GM12878 (cell line): ENCODE measurements at regions not wholly inside any gene's neighbourhood (a gene's known extent, or its start where the extent isn't known, plus 50 kb on each side); places are given as distances from the start of the nearest gene placed in this dataset.

Source experiments
- ATAC-seq: fragments of 200-7000 bp; cut with Tn5 transposase; 3 replicates; pipeline ENCODE4 v1.9.1; 2020; ENCODE audit warnings: mild to moderate bottlenecking, moderate library complexity
- BruUV-seq: library from RNA; stranded (reverse); fragments of 400-500 nt; replicated peaks from 2 replicates; lab custom pipeline; 2021; lab: Mats Ljungman, UMichigan
- CTCF ChIA-PET: fragments of 300-600 bp; sonication (Branson Sonifier 250); formaldehyde crosslinking; extraction: SDS; loops from one replicate; lab custom pipeline; 2021; ENCODE audit warnings: inconsistent platforms; lab: Yijun Ruan, JAX
- POLR2A ChIA-PET: fragments of 350-600 bp; formaldehyde crosslinking; extraction: SDS; loops from one replicate; lab custom pipeline; 2021; ENCODE audit warnings: inconsistent platforms; lab: Charles Lee
- RAD21 ChIA-PET: fragments of 300-600 bp; sonication (Branson Sonifier 250); formaldehyde crosslinking; loops from one replicate; lab custom pipeline; 2023; ENCODE audit warnings: antibody characterized with exemption; ENCODE audit not compliant: unreplicated experiment; lab: Charles Lee
- SMC1A ChIA-PET: fragments of 300-600 bp; sonication (Branson Sonifier 250); formaldehyde crosslinking; loops from one replicate; lab custom pipeline; 2023; ENCODE audit not compliant: unreplicated experiment, uncharacterized antibody; lab: Charles Lee
- DNase-seq: peaks from one replicate; pipeline ENCODE4 v3.0.0-alpha.2; 2011; ENCODE audit warnings: low read depth, low spot score
- FAIRE-seq: peaks from 3 replicates; lab custom pipeline; 2011; peaks lifted over from hg19 to GRCh38; lab: Jason Lieb, UNC
- H2AFZ ChIP-seq: 2 replicates; pipeline ENCODE4 v1.6.0; 2011; ENCODE audit warnings: low read depth, low read length, control low read depth; ENCODE audit not compliant: control insufficient read depth
- H3K27ac ChIP-seq: 2 replicates; pipeline ENCODE4 v1.5.1; 2011; ENCODE audit warnings: control low read depth; ENCODE audit not compliant: control insufficient read depth, insufficient read depth
- H3K27me3 ChIP-seq, 2 experiments: replicated peaks in 1 of 2; 2 replicates each; pipeline versions ENCODE4 v1.6.0 to v1.6.1; 2011; ENCODE audit warnings: low read length in 1 of 2; ENCODE audit not compliant: control insufficient read depth in 2 of 2, insufficient read depth in 2 of 2
- H3K36me3 ChIP-seq, 2 experiments: 2 replicates each; pipeline ENCODE4 v1.5.1; 2011; ENCODE audit warnings: low read length in 1 of 2; ENCODE audit not compliant: control insufficient read depth in 2 of 2, insufficient read depth in 2 of 2
- H3K4me1 ChIP-seq: 2 replicates; pipeline ENCODE4 v1.6.1; 2011; ENCODE audit warnings: mild to moderate bottlenecking, low read length, moderate library complexity, mixed read lengths; ENCODE audit not compliant: control insufficient read depth, insufficient read depth
- H3K4me2 ChIP-seq: 2 replicates; pipeline ENCODE4 v1.6.0; 2011; ENCODE audit warnings: control low read depth; ENCODE audit not compliant: control insufficient read depth, insufficient read depth
- H3K4me3 ChIP-seq: fragments of 200-600 bp; sonication (generic); 2 replicates; pipeline ENCODE4 v1.5.1; 2016
- H3K79me2 ChIP-seq: 2 replicates; pipeline ENCODE4 v1.6.0; 2011; ENCODE audit warnings: low read length; ENCODE audit not compliant: control insufficient read depth, insufficient read depth
- H3K9ac ChIP-seq: 2 replicates; pipeline ENCODE4 v1.8.0; 2011; ENCODE audit warnings: low read length, control low read depth, mixed read lengths; ENCODE audit not compliant: control insufficient read depth, insufficient read depth
- H3K9me3 ChIP-seq: replicated peaks from 3 replicates; pipeline ENCODE4 v1.5.1; 2011; ENCODE audit warnings: mild to moderate bottlenecking, low read length; ENCODE audit not compliant: control insufficient read depth, insufficient read depth
- H4K20me1 ChIP-seq: 2 replicates; pipeline ENCODE4 v1.6.0; 2011; ENCODE audit not compliant: control insufficient read depth, insufficient read depth
- BACH1 ChIP-seq: fragments of 450-650 bp; IDR thresholded peaks from 2 replicates; pipeline ENCODE4 v1.6.1; 2017; ENCODE audit warnings: mild to moderate bottlenecking, borderline replicate concordance
- BCLAF1 ChIP-seq: fragments of 450-650 bp; IDR thresholded peaks from 2 replicates; pipeline ENCODE4 v1.6.1; 2017; ENCODE audit warnings: antibody characterized with exemption, mild to moderate bottlenecking, moderate library complexity
- BRCA1 ChIP-seq: IDR thresholded peaks from 2 replicates; pipeline ENCODE4 v1.6.1; 2011; ENCODE audit warnings: low read depth, low read length, improper control_type of control experiment
- CHD2 ChIP-seq: IDR thresholded peaks from 2 replicates; pipeline ENCODE4 v1.6.1; 2011; ENCODE audit warnings: low read depth, low read length, improper control_type of control experiment, borderline replicate concordance
- GABPA ChIP-seq: IDR thresholded peaks from 2 replicates; pipeline ENCODE4 v1.6.1; 2014; ENCODE audit warnings: antibody characterized with exemption, low read depth, mild to moderate bottlenecking, inconsistent platforms
- MEF2A ChIP-seq: IDR thresholded peaks from 2 replicates; pipeline ENCODE4 v1.6.1; 2011; ENCODE audit warnings: low read depth, mild to moderate bottlenecking, low read length, moderate library complexity; ENCODE audit not compliant: insufficient read depth
- NR2F1 ChIP-seq: fragments of 450-650 bp; conservative IDR thresholded peaks from 2 replicates; pipeline ENCODE4 v1.6.1; 2017; ENCODE audit warnings: mild to moderate bottlenecking
- POLR2AphosphoS2 ChIP-seq: IDR thresholded peaks from 2 replicates; pipeline ENCODE4 v1.6.1; 2011; ENCODE audit warnings: low read depth, mild to moderate bottlenecking, low read length, improper control_type of control experiment, moderate library complexity
- RCOR1 ChIP-seq: conservative IDR thresholded peaks from 2 replicates; pipeline ENCODE4 v1.6.1; 2012; ENCODE audit warnings: low read depth, low read length, improper control_type of control experiment
- RUNX3 ChIP-seq: IDR thresholded peaks from 2 replicates; pipeline ENCODE4 v1.6.1; 2012; ENCODE audit warnings: low read length, inconsistent platforms
- SMAD5 ChIP-seq: IDR thresholded peaks from 2 replicates; pipeline ENCODE4 v1.6.1; 2016; ENCODE audit warnings: antibody characterized with exemption, low read depth
- USF2 ChIP-seq: IDR thresholded peaks from 2 replicates; pipeline ENCODE4 v1.6.1; 2011; ENCODE audit warnings: low read depth, low read length, improper control_type of control experiment, borderline replicate concordance
- WGBS: methylation state at CpG from one replicate; pipeline ENCODE4 v1.1.6; 2016; ENCODE audit warnings: low lambda C conversion rate; ENCODE audit not compliant: insufficient replicate concordance, insufficient coverage; ENCODE audit errors: missing lambda C conversion rate; 5-methylcytosine and 5-hydroxymethylcytosine counted together
- in situ Hi-C: fragments of 300-500 bp; cut with MboI; formaldehyde crosslinking; loops from 9 replicates; pipeline ENCODE4 v1.14.3; 2018; ENCODE audit warnings: mixed read lengths
- intact Hi-C: fragments of 100-400 bp; cut with micrococcal nuclease; formaldehyde crosslinking; loops from one replicate; pipeline ENCODE4 v1.14.2; 2022; ENCODE audit not compliant: unreplicated experiment

GRCh38 chr22:26889802-26890201, 232.4 kb downstream of the MIAT start:
- no TSS peak for BruUV-seq
- in situ Hi-C loops (no loop called here), intact Hi-C loops (no loop called here)
- Histone ChIP-seq H3K4me1 (no peaks in the 10 kb centered on the region), H3K36me3 (no peaks in the 10 kb centered on the region), H3K27ac (no peak overlapping the region), H3K27me3 (peaks cover 0 to 9% of the 10 kb centered on the region in 2 experiments; a peak in 2 of 4 replicates), H4K20me1 (no peaks in the 10 kb centered on the region), H3K79me2 (no peaks in the 10 kb centered on the region), H3K4me3 (no peak overlapping the region), H2AFZ (no peak overlapping the region), H3K4me2 (no peak overlapping the region), H3K9ac (no peak overlapping the region), H3K9me3 (no peaks in the 10 kb centered on the region)
- 46% methylated on average over 7 of the region's 7 CpGs for WGBS
- DNase-seq (no peak), FAIRE-seq (no peak), ATAC-seq (no peak)
- ChIA-PET CTCF (no interaction called here), SMC1A (no interaction called here), POLR2A (no interaction called here), RAD21 (no interaction called here)
- TF ChIP-seq BCLAF1 = no peak
- no peak for TF ChIP-seq RUNX3
- TF ChIP-seq MEF2A = no peak
- no peak for TF ChIP-seq BRCA1
- no peak for TF ChIP-seq BACH1
- no peak for TF ChIP-seq CHD2
- TF ChIP-seq USF2 = no peak
- no peak for TF ChIP-seq NR2F1
- TF ChIP-seq SMAD5 = no peak
- TF ChIP-seq RCOR1 = no peak
- no peak for TF ChIP-seq GABPA
- no peak for TF ChIP-seq POLR2AphosphoS2
